ENCODE measurements at regions not wholly inside any gene's neighbourhood (a gene's known extent, or its start where the extent isn't known, plus 50 kb on each side); places are given as distances from the start of the nearest gene placed in this dataset.
"Not testable (repeated sequence)": the region's sequence is repeated elsewhere in the genome, so short reads cannot be mapped to it uniquely, and the experiment has no call there.

DNA sequence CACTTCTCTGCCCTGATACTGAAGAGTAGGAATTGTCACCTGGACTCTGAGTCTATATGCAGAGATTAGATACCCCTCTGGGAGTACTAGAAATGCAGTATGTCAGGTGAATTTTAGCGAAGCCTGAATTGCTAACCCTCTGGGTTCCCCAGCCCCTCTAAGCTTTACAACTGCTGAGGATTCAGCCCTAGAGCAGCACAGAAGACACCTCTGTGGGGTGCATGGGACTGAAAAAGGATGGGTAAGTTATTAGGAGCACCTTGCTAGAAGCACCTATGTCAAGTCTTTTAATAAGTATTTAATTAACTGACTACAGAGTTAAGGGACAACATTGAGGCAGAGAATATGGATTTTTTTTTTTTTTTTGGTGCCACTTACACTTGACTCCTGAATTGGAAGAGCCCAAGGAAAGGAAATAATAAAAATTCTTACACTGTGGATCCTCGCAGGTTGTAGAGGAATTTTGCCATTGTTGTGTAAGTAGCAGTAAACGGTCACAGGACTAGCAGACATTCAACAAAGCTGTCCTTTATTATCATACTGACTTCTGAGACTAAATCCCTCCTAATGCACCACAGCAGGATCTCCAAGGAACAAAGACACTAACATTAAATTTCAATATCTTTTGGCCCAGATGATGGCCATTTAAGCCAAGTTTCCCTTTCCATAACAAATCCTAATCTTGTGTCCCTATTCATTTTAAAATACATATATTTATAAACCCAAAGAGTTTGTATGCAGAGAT lies 253.2 kb downstream of the ANKRD50 start:
- no peak for DNase-seq

DNA sequence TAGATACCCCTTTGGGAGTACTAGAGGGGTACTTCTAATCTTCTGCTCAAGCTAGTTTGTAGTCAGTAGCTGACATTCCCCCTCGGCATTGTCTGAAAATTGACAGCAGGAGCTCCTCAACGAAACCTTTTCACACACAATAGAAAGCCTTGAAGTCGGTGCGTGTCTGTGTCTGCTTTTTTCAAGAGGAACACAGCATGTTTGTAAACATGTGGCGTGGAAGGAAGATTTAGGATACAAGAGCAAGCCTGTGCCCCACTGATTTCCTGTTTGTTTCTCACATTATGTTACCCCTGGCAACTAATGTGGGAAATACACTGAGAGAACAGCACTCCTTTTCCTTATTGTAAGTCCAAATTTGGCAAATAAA lies 252.6 kb downstream of the ANKRD50 start:
- no peak for DNase-seq

DNA sequence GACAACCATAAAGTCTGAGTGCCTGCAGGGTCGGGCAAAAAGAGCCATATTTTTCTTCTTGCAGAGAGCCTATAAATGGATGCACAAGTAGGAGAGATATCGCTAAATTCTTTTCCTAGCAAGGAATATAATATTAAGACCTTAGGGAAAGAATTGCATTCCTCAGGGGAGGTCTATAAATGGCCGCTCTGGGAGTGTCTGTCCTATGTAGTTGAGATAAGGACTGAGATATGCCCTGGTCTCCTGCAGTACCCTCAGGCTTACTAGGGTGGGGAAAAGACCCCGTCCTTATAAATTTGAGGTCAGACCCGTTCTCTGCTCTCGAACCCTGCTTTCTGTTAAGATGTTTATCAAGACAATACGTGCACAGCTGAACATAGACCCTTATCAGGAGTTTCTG lies 250.9 kb downstream of the ANKRD50 start:
- DNase-seq, result not testable (repeated sequence)

DNA sequence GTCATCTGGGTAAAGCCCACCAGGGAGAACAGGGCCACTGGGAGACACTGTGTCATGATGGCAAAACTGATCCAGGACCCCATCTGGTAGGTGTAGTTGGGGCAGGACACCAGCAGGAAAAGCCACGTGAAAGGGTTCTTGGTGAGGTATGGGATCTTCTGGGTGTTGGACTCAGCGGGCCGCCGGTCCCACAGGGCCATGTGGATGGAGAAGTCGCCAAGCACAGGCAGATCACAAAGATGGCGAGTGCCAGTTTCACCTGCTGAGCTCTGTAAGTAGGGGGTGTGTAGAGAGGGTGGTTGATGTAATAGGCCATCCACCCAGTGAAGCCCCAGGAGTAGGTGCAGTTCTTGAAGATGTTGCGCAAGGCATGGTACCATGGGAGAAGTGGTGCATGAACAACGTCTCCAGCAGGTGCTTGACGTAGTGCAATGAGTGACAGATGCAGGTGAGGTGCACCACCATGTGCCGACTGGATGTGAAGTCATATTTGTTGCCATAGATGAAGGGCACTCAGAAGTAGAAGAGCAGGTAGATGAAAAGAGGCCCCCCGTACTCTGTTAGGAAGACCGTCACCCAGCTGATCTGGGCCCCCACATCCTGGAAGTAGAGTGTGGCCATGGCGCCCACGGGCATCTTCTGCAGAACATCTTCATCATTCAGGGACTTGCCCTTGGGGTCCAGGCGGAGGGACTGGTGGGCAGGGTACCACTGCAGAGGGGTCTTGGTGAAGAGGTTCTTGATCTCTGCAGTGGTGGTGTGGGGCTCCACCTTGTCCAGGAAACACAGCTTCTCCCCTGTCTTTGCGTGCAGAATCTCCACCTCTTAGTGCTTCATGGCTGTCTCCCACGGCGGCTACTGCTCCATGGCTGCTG lies 249.3 kb downstream of the ANKRD50 start:
- DNase-seq, result no peak

DNA sequence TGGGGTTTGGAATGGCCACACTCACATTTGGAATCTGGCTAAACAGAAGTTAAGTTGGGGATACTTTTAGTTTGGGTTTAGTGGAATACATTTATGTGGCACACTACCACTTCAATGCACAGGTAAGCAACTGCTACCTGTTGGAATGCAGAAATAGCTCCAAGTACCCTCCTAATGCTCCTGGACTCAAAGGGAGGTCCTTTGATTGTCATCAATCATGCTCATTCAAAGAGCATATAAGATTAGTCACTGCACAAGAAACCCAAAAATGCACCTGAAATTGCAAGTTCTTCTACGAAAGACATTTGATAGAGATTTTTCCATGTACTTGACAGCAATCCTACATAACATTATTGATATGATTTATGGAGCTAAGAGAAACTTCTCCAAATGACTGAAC lies 247.7 kb downstream of the ANKRD50 start:
- no peak for DNase-seq

DNA sequence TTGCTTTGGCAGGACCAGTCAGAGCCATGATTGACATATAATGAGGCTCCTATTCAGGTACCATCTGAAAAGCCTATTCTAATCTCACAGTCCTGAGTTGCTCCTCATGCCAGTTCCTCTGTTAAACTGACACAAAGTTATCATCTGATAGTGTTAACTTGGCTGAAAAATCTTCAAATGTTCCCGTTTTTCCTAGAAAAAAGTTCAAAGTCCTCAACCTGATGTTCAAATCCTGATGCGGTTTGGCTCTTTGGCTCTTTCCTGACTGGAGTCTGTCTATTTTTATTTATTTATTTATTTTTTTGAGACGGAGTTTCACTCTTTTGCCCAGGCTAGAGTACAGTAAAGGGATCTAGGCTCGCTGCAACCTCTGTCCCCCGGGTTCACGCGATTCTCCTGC lies 244.2 kb downstream of the ANKRD50 start:
- no peak for DNase-seq

DNA sequence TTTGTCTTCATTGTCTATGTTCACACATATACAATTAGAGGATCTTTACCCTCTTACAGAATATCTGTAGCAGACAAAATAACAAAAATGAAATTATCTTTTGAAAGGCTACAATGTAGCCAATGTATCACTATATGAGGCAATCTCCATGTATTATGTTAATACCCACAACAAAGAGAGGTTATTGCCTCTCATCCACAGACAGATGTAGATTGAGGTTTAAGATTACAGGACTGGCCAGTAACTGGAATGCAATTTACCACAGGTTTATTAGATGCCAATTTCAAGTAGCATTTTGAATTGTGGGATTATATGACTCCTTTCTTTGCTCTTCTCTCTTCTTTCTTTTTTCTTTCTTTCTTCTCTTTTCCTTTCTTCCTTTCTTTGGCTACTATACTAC lies 242.6 kb downstream of the ANKRD50 start:
- no peak for DNase-seq

DNA sequence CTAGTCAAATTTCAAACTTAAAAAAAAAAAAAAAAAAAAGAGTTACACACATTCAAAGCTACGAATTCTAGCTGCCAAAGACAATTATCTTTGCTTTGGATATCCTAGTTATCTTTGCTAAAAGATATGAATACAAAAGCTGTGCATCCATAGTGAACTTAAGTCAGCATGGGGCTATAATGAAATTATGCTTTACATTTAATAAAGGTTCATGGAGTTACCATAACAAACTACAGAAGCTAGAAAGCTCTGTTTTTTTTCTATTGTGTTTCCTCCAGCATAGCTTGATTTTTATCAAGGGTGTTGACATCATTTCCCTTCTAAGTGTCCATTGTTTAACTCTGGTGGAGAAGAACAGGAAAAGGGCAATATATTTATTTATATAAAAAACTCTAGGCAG lies 234.1 kb downstream of the ANKRD50 start:
- DNase-seq, result no peak

DNA sequence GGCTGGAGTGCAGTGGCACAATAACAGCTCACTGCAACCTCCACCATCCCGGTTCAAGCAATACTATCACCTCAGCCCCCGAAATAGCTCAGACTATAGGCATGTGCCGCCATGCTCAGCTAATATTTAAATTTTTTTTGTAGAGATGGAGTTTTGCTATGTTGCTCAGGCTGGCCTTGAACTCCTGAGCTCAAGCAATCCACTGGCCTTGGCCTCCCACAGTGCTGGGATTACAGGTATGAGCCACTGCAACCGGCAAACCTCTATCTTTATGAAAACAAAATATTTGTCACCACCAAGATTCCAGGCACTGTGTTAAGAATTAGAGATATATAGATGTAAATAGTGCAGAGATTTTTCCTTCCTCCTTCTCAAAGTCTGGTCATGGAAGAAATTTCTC lies 232.5 kb downstream of the ANKRD50 start:
- no peak for DNase-seq

DNA sequence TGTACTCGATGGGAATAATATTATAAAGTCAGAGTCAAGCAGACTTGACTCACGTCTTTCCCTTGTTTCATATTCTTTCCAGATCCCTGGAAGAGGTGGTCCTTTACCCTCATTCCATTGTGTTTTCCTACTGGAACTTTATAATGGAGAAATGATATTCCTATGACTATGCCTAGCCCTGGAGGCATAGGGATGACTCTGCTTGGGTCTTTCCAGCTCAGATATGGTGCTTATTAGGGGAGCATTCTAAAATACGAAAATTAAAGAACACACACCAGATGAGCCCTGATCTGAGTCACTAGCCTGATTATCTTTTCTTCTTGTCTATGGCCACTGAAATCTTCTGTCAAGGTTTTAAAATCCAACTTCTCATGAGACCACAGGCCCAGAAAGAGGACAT lies 231.4 kb downstream of the ANKRD50 start:
- DNase-seq, result no peak

DNA sequence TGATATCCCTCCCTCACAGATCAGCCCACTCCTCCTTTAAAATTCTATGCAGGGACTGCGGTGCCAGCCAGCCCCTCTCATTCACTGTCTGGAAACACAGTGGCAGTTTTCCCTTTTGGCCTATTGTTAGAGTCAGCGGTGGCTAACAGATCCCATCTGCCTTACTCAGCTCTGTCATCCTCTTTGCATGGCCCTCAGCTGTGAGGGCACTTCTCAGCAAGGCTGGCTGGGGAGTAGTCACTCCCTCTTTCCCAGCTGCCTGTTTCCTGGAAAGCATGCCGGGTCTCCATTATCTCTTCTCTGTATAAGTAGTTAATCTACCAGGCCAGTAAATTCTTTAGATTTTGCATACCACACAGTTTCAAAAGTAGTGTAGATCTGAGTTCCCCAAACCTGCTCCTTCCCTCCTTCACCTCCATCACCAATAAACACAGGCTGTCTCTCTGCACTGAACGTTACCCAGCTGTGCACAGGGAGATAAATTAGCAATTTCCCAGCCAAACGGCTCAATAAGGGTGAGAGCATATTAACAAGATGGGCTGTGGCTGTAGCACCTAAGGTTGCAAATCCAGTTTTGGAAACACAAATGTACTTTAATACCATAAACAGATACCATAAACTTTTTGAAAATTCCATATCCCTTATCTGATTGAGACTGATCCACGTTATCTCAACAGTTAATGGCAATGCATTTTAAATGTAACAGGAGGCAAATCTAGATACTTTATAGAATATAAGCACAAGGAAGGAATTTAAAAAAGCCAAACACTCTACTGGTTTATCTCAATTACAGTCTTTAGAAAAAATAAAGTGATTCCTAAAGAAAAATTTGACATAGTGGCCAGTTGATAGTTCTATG lies 229.3 kb downstream of the ANKRD50 start:
- DNase-seq, result no peak

DNA sequence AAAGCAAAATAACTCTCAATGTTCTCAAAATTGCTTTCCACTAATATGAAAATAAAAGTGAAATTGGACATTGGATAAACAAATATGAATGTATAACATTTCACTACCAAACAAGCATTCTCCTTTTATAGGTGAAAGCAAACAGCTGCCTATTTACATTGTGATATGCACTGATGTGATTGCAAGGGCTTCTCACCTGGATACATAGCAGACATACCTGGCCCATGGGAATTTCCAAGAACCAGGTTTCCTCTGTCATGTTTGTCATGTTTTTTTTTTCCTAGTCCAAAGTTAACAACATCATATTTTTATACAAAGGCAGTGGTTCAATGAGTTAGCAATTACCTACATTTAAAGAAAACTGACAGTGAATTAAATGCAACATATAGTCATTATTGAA lies 228.5 kb downstream of the ANKRD50 start:
- DNase-seq, result no peak

DNA sequence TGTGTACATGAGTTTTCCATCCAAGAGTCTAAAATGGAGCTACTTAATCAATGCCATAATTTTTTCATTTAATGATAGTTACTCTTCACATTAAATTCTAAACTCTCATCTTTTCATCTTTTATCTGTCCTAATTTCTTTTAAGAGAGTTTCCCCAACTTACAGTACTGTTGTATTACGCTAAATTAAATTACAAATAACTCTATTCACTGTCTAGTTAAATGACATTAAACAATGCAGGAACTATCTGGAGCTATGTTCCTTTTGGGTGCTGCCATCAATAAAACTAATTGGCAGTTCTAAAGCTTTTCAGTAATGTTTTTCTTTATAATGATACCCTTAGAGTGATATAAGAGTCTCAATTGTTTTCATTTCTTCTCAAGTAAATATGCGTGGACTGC lies 227.6 kb downstream of the ANKRD50 start:
- no peak for DNase-seq

DNA sequence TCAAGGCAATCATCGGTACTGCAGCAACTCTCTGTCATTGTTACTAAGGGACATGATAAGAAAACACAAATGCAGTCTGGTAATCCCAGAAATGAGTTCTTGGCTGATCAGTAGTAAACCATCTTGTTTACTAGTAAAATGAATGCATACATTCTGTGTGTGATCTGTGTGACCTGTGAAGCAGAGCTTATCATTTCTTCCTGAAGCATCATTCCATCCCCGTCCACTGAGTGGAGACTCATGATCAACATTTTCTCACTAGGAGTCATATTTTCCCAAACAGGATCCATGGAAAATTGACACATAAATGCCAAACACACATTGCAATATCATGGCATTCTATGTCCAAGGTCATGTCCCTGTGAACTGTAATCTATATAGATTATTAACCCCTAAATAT lies 226.1 kb downstream of the ANKRD50 start:
- no peak for DNase-seq

DNA sequence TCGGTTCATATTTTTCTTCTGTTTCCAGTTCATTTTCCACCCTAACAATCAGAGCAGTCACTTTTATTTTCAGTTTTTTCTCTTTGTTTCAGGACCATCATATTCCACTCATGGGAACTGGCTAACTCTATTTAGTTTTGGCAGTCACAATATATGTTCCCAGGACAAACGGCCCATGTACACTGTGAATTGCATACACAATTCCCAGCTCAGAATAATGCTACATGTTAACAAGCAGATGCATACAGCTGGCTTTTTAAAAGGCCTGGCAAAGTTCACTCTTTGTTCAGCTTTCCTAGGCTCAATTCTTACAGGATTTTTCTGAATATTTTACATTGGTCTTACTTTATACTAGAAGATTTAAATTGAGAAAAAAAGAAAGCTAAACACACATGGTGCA lies 224.9 kb downstream of the ANKRD50 start:
- DNase-seq, result no peak

DNA sequence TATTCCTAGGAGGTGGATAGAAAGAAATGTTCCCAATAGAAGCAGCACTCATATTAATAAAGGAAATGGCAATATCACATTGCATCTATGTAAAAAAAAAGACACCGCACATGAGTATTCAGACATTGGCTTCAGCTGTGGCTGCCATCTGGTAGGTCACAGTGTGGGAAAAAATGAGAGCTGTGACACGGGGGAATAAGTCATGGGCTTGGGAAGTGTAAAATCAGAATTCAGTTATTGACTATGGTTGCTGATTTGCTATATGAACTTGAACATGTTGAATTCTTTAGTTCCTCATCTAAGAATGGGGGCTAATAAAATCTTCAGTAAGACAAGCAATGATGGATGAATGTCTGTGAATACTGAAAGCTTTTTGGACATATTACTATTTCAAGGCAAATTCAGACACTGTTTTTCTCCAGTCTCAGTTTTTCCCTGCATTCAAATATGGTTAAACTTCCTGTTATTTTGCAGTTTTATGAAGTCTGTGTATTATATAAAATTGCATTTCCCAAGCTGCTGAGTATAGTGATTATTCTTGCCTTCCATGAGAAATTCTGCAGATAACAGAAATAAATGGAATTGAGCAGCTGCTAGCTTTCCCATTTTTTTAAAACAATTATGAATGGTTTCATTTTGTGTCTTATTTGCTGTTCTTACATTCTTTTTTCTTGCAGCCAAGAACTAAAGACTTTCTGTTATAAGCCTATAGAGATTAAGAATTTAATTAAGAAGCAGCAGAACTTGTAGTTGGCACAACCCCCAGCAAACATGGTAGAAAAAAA lies 221.0 kb downstream of the ANKRD50 start:
- DNase-seq, result no peak

DNA sequence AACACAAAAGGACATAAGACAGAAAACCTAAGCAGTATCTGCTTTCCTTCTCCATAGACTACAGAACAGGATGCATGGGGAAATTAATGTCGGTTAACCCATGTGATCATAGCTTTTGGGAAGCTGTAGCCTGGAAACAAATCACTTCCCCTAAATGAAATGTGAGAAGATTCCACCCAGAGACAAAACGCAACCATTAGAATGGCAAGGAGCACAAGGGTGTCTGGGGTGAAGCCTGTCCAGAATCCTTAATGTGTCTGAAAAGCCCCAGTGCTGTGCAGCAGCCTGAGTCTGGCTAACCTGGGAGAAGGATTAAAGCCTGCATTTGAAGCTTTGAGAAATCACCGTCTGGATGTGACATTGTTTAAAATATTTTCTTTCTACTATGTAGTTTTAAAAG lies 213.3 kb downstream of the ANKRD50 start:
- no peak for DNase-seq

DNA sequence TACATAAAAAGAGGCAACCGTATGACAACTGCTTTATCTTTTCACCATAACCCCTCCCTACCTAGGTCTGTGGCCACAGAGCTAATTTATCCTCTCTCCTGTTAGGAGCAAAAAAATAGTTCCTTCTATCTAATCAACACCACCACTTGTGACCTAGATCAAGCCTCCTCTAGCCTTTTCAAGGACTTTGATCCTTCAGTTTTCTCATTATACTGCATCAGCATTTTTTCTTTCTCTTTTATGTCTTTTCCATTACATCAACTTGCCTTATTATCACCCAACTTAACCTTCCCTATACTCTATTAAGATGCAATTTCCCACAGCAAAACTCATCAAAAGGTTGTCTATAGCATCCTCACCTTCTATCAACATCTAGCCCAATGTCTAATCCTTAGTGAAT lies 211.0 kb downstream of the ANKRD50 start:
- DNase-seq, result no peak

DNA sequence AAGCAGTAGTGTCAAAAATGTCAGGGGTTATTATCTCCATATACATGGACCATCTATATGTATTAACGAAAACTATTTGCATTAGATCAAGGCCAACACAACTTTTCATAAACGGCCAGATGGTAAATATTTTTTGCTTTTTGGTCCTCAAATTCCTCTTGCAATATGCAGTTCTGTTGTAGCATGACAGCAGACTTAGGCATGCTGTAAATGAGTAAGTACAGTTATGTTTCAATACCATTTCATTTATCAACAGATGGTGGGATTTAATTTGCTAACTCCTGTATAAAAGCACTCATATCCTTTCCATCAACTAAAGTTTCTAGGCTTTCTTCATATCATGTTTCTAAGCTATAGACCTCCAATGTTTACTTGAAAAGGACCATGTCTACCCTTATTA lies 208.1 kb downstream of the ANKRD50 start:
- no peak for DNase-seq

DNA sequence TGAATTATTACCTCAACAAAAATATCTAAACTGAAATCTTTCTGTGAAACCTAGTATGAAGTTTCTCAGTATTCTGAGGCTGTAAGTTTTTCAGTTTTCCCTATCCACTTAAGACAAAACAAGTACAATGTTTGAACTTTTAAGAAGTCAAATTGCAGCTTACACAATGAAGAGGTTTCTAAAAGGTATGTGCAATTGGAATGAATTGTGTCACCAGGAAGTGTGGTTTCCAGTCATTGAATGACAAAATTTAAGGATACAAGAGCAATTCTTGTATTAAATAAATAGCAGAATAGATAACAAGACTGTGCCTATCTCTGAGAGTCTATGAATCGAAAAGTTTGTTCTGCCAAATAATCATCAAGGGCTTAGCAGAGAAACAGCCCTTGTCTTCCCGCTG lies 207.3 kb downstream of the ANKRD50 start:
- no peak for DNase-seq

DNA sequence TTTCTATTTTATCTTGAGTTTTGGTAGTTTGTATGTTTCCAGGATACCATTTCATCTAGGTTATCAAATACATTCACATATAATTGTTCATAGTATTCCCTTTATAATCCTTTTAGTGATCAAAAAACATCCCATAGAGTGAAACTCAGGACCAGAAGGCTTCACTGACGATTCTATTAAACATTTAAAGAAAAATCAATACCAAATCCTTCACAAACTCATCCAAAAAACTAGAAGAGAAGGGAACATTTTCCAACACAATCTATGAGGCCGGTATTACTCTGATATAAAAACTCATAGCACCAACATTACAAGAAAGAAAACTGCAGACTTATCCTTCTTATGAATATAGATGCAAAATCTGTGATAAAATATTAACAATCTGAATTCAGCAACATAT lies 203.4 kb downstream of the ANKRD50 start:
- DNase-seq, result no peak

DNA sequence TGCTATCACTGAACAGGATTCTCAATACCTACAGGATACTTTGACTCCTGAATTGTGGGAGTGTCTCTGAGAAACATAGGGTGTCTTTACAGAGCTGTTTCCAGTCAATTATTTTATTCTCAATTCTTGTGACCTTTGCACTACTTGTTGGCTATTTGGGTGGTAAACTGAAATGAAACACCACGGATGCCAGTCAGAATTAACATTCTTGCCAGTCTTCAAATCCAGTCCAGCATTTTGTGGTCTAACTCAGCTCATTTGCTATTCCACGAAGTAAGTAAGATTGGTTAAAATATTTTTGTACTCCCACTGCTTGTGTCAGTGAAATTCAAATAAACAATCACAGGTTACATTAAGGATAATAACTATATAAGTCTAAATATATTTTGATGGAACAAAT lies 197.9 kb downstream of the ANKRD50 start:
- no peak for DNase-seq

DNA sequence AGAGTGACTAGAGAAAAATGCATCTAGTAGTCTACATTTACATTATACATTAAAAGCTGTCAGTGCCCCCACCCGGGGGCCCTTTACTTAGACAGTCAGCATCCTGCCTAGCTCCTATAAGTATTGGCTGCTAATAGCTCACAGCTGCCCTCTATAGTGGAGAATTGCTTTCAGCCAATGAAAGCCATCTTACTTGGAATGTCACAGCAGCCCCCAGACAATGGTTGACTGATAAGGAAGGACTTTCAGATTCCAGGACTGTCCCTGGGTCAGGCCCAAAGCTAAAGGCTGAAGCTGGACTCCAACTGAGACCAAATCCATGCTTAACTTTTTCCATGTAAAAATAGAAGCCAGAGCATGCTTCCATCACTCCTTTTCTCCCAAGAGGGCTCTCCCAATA lies 196.9 kb downstream of the ANKRD50 start:
- no peak for DNase-seq
